SU-DHL-6 (cell line): ENCODE measurements at regions not wholly inside any gene's neighbourhood (a gene's known extent, or its start where the extent isn't known, plus 50 kb on each side); places are given as distances from the start of the nearest gene placed in this dataset.

ENCODE experiments used
- H2AFZ ChIP-seq: fragments of 200-600 bp; sonication (generic); 2 replicates; pipeline ENCODE4 v1.6.1; 2014; ENCODE audit warnings: low read depth, mild to moderate bottlenecking, moderate library complexity, mixed read lengths, antibody characterized with exemption, low read length; ENCODE audit not compliant: severe bottlenecking
- H3F3A ChIP-seq: fragments of 200-600 bp; shearing (Covaris generic); 2 replicates; pipeline ENCODE4 v1.6.0; 2016; ENCODE audit warnings: antibody characterized with exemption, mild to moderate bottlenecking; ENCODE audit not compliant: insufficient read depth
- H3K27ac ChIP-seq: fragments of 200-600 bp; sonication (generic); 2 replicates; pipeline ENCODE4 v1.5.1; 2016; ENCODE audit warnings: low read depth, mild to moderate bottlenecking, low read length, moderate library complexity, mixed read lengths
- H3K27me3 ChIP-seq: fragments of 200-600 bp; sonication (generic), shearing (Covaris generic); 2 replicates; pipeline ENCODE4 v1.6.0; 2014; ENCODE audit warnings: mild to moderate bottlenecking, low read length
- H3K36me3 ChIP-seq: fragments of 200-600 bp; sonication (generic); 2 replicates; pipeline ENCODE4 v1.6.1; 2014; ENCODE audit warnings: mild to moderate bottlenecking, low read length, mixed read lengths
- H3K4me2 ChIP-seq: fragments of 300-600, 200-600 bp; shearing (Covaris generic), sonication (generic); 2 replicates; pipeline ENCODE4 v1.6.0; 2014; ENCODE audit warnings: low read length, low read depth, mild to moderate bottlenecking; ENCODE audit not compliant: poor library complexity, severe bottlenecking
- H3K4me3 ChIP-seq: fragments of 200-600 bp; sonication (generic); 2 replicates; pipeline ENCODE4 v1.5.1; 2014; ENCODE audit warnings: antibody characterized with exemption, low read length, mild to moderate bottlenecking, mixed read lengths; ENCODE audit not compliant: insufficient read depth, poor library complexity, severe bottlenecking
- H3K79me2 ChIP-seq: fragments of 200-600 bp; sonication (generic); 2 replicates; pipeline ENCODE4 v1.6.1; 2014; ENCODE audit warnings: mild to moderate bottlenecking, low read length, moderate library complexity; ENCODE audit not compliant: insufficient read depth
- H3K9ac ChIP-seq: fragments of 200-600 bp; sonication (generic); 2 replicates; pipeline ENCODE4 v1.7.0; 2014; ENCODE audit warnings: mild to moderate bottlenecking, low read length
- H3K9me2 ChIP-seq: fragments of 200-600 bp; sonication (generic); replicated peaks from 2 replicates; pipeline ENCODE4 v1.6.1; 2014; ENCODE audit warnings: low read length; ENCODE audit not compliant: insufficient read depth
- H3K9me3 ChIP-seq: fragments of 200-600 bp; sonication (generic); 2 replicates; pipeline ENCODE4 v1.6.1; 2014; ENCODE audit warnings: low read length, mixed read lengths; ENCODE audit not compliant: insufficient read depth
- H4K20me1 ChIP-seq: fragments of 200-600 bp; sonication (generic); 2 replicates; pipeline ENCODE4 v1.6.1; 2014; ENCODE audit warnings: low read depth, mild to moderate bottlenecking, antibody characterized with exemption, low read length, moderate library complexity, mixed read lengths
- EZH2phosphoT487 ChIP-seq: fragments of 200-600 bp; sonication (generic), shearing (Covaris generic); conservative IDR thresholded peaks from 2 replicates; pipeline ENCODE4 v1.6.1; 2018; ENCODE audit warnings: mild to moderate bottlenecking, antibody characterized with exemption, low read length, moderate library complexity, mixed read lengths
- TF ChIP-seq, protein P1 (sequence below): fragments of 200-600 bp; sonication (generic); IDR thresholded peaks from one replicate; pipeline ENCODE4 v1.5.1; 2017; ENCODE audit warnings: antibody characterized with exemption, mild to moderate bottlenecking, low read length, moderate library complexity; ENCODE audit not compliant: insufficient read depth, poor library complexity, severe bottlenecking

DNA sequence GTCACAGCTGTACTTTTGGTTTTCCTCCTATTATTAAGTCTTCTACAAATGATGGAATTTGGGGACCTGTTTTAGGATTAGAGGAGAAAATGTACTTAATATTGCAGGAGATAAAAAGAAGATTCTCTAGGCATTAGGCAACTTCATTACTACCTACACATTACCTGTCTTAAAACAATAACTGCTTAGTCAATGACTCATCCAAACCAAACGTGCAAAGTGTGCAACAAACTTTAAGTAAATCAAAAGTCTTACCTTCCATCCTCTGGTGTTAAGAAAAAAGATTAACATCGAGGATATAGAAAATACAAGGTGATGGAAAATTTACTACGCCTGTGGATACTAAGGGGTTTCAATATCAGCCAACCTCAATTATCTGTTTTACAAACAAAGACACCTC, 285.3 kb upstream of the KYNU start:
- Histone ChIP-seq H3K4me2 (no peak overlapping the region), H2AFZ (no peak overlapping the region)

DNA sequence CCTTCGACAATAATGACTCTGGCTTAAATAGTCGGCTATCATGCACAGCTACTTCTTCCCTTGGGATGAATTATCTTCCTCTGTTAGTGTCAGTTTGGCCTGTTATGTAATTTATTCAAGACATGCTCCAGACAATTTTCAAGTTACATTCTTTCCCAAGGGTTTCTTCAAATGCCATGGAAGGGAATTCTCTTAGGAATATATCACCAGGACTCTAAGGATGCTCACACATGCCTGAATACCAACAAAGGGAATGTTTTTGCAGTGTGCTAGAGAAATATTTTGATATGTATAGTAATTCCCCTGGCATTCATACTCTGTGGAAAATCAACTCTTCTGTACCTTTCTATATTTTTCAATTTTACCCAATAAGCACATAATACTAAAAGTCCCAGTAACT, 286.0 kb upstream of the KYNU start:
- TF ChIP-seq, protein P1, sequence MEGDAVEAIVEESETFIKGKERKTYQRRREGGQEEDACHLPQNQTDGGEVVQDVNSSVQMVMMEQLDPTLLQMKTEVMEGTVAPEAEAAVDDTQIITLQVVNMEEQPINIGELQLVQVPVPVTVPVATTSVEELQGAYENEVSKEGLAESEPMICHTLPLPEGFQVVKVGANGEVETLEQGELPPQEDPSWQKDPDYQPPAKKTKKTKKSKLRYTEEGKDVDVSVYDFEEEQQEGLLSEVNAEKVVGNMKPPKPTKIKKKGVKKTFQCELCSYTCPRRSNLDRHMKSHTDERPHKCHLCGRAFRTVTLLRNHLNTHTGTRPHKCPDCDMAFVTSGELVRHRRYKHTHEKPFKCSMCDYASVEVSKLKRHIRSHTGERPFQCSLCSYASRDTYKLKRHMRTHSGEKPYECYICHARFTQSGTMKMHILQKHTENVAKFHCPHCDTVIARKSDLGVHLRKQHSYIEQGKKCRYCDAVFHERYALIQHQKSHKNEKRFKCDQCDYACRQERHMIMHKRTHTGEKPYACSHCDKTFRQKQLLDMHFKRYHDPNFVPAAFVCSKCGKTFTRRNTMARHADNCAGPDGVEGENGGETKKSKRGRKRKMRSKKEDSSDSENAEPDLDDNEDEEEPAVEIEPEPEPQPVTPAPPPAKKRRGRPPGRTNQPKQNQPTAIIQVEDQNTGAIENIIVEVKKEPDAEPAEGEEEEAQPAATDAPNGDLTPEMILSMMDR: no peak
- TF ChIP-seq EZH2phosphoT487: no peak
- no peak overlapping the region for H3K9ac ChIP-seq
- no peaks in the 10 kb centered on the region for H4K20me1 ChIP-seq
- no peak overlapping the region for H2AFZ ChIP-seq
- no peaks in the 10 kb centered on the region for H3K36me3 ChIP-seq
- H3K4me3 ChIP-seq: no peak overlapping the region
- H3K27ac ChIP-seq: no peak overlapping the region
- no peaks in the 10 kb centered on the region for H3K79me2 ChIP-seq
- H3K27me3 ChIP-seq: no peaks in the 10 kb centered on the region
- no peaks in the 10 kb centered on the region for H3K9me3 ChIP-seq
- H3K9me2 ChIP-seq: no peaks in the 10 kb centered on the region
- no peak overlapping the region for H3K4me2 ChIP-seq
- no peaks in the 10 kb centered on the region for H3F3A ChIP-seq

More for the DNA sequence above, 285.3 kb upstream of the KYNU start:
- no peak overlapping the region for H3K9ac ChIP-seq
- H3F3A ChIP-seq: no peaks in the 10 kb centered on the region
- H3K9me2 ChIP-seq: no peaks in the 10 kb centered on the region
- no peaks in the 10 kb centered on the region for H3K27me3 ChIP-seq
- H3K4me3 ChIP-seq: no peak overlapping the region
- H3K9me3 ChIP-seq: no peaks in the 10 kb centered on the region
- no peak overlapping the region for H3K27ac ChIP-seq
- no peaks in the 10 kb centered on the region for H4K20me1 ChIP-seq
- H3K79me2 ChIP-seq: no peaks in the 10 kb centered on the region
- no peaks in the 10 kb centered on the region for H3K36me3 ChIP-seq
- TF ChIP-seq, protein P1: no peak
- no peak for TF ChIP-seq EZH2phosphoT487

DNA sequence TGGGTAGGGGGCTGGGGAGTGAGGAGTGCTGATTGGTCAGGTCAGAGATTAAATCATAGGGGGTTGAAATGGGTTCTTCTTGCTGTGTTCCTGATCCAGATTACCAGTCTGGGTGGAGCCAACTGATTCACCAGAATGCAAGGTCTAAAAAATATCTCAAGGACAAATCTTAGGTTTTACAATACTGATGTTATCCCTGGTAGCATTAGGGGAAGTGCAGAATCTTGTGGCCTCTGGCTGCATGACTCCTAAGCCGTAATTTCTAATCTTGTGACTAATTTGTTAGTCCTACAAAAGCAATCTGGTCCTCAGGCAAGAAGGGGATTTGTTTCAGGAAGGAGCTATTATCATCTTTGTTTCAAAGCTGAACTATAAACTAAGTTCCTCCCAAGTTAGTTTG, 289.2 kb upstream of the KYNU start:
- Histone ChIP-seq H3K27me3 (no peaks in the 10 kb centered on the region), H3F3A (no peaks in the 10 kb centered on the region), H2AFZ (no peak overlapping the region), H3K36me3 (no peaks in the 10 kb centered on the region), H3K27ac (no peak overlapping the region), H3K9me3 (no peaks in the 10 kb centered on the region), H3K9ac (no peak overlapping the region), H3K4me3 (no peak overlapping the region), H4K20me1 (no peaks in the 10 kb centered on the region), H3K4me2 (no peak overlapping the region), H3K9me2 (no peaks in the 10 kb centered on the region), H3K79me2 (no peaks in the 10 kb centered on the region)
- TF ChIP-seq, protein P1: no peak
